OCI-LY1 (cell line): ENCODE measurements at regions not wholly inside any gene's neighbourhood (a gene's known extent, or its start where the extent isn't known, plus 50 kb on each side); places are given as distances from the start of the nearest gene placed in this dataset.

ENCODE experiments used
- H2AFZ ChIP-seq: fragments of 200-600 bp; sonication (generic), shearing (Covaris generic); 2 replicates; pipeline ENCODE4 v1.6.0; 2014; ENCODE audit warnings: antibody characterized with exemption, mild to moderate bottlenecking, low read length
- H3F3A ChIP-seq: fragments of 200-600 bp; sonication (generic), shearing (Covaris generic); 2 replicates; pipeline ENCODE4 v1.6.0; 2014; ENCODE audit warnings: mild to moderate bottlenecking, antibody characterized with exemption, low read length, moderate library complexity; ENCODE audit not compliant: insufficient read depth
- H3K27ac ChIP-seq: fragments of 200-600 bp; sonication (generic); 2 replicates; pipeline ENCODE4 v1.5.1; 2014; ENCODE audit warnings: low read length, mixed run types, mild to moderate bottlenecking, low read depth; ENCODE audit not compliant: poor library complexity, severe bottlenecking
- H3K27me3 ChIP-seq: fragments of 200-600 bp; sonication (generic); 2 replicates; pipeline ENCODE4 v1.6.0; 2014; ENCODE audit warnings: antibody characterized with exemption, mild to moderate bottlenecking, low read length, moderate library complexity; ENCODE audit not compliant: insufficient read depth
- H3K36me3 ChIP-seq: fragments of 200-600 bp; sonication (generic); 2 replicates; pipeline ENCODE4 v1.6.1; 2014; ENCODE audit warnings: mild to moderate bottlenecking, antibody characterized with exemption, low read length, moderate library complexity, mixed read lengths; ENCODE audit not compliant: insufficient read depth
- H3K4me1 ChIP-seq: fragments of 200-600 bp; sonication (generic); 2 replicates; pipeline ENCODE4 v1.5.1; 2014; ENCODE audit warnings: mild to moderate bottlenecking, low read length, moderate library complexity; ENCODE audit not compliant: insufficient read depth, severe bottlenecking
- H3K4me2 ChIP-seq: fragments of 200-600 bp; sonication (generic), shearing (Covaris generic); 2 replicates; pipeline ENCODE4 v1.6.1; 2014; ENCODE audit warnings: low read length
- H3K4me3 ChIP-seq: fragments of 200-600 bp; sonication (generic); 2 replicates; pipeline ENCODE4 v1.5.1; 2014; ENCODE audit warnings: low read length, low read depth, mild to moderate bottlenecking, mixed read lengths; ENCODE audit not compliant: poor library complexity, severe bottlenecking
- H3K79me2 ChIP-seq: fragments of 200-600 bp; shearing (Covaris generic); 2 replicates; pipeline ENCODE4 v1.6.1; 2016; ENCODE audit warnings: mixed run types, low read length, mixed read lengths; ENCODE audit not compliant: insufficient read depth
- H3K9ac ChIP-seq: fragments of 200-600 bp; sonication (generic), shearing (Covaris generic); 2 replicates; pipeline ENCODE4 v1.6.1; 2014; ENCODE audit warnings: mild to moderate bottlenecking, low read length, mixed read lengths
- H3K9me2 ChIP-seq: fragments of 200-600 bp; sonication (generic), shearing (Covaris generic); 2 replicates; pipeline ENCODE4 v1.6.1; 2014; ENCODE audit warnings: low read depth, mild to moderate bottlenecking, low read length, mixed read lengths
- H3K9me3 ChIP-seq: fragments of 200-600 bp; shearing (Covaris generic); 2 replicates; pipeline ENCODE4 v1.6.1; 2014; ENCODE audit warnings: low read length, mixed read lengths
- H4K20me1 ChIP-seq: fragments of 200-600 bp; sonication (generic), shearing (Covaris generic); 2 replicates; pipeline ENCODE4 v1.6.0; 2016; ENCODE audit warnings: mild to moderate bottlenecking, low read length; ENCODE audit not compliant: insufficient read depth
- CTCF ChIP-seq: fragments of 200-600 bp; sonication (generic), shearing (Covaris generic); IDR thresholded peaks from 2 replicates; pipeline ENCODE4 v1.5.1; 2017; ENCODE audit warnings: mild to moderate bottlenecking, antibody characterized with exemption, low read length, moderate library complexity, mixed read lengths
- EZH2 ChIP-seq: fragments of 200-600 bp; sonication (generic), shearing (Covaris generic); IDR thresholded peaks from 2 replicates; pipeline ENCODE4 v1.8.0; 2017; ENCODE audit warnings: borderline replicate concordance, mixed run types, mild to moderate bottlenecking, antibody characterized with exemption, low read length, moderate library complexity, mixed read lengths

GRCh38 chr15:35944945-35945585 is 399.1 kb upstream of the DPH6 start:
- no peaks in the 10 kb centered on the region for H3K27me3 ChIP-seq
- no peaks in the 10 kb centered on the region for H3F3A ChIP-seq
- no peak overlapping the region for H3K9ac ChIP-seq
- no peaks in the 10 kb centered on the region for H3K79me2 ChIP-seq
- H2AFZ ChIP-seq, result no peak overlapping the region
- no peaks in the 10 kb centered on the region for H3K9me2 ChIP-seq
- H3K9me3 ChIP-seq, result no peaks in the 10 kb centered on the region
- H3K4me2 ChIP-seq, result no peak overlapping the region
- no peaks in the 10 kb centered on the region for H3K36me3 ChIP-seq
- no peaks in the 10 kb centered on the region for H4K20me1 ChIP-seq
- H3K27ac ChIP-seq, result no peak overlapping the region
- H3K4me3 ChIP-seq, result no peak overlapping the region
- no peaks in the 10 kb centered on the region for H3K4me1 ChIP-seq
- TF ChIP-seq EZH2, result no peak
- no peak for TF ChIP-seq CTCF

- H3K9me3 ChIP-seq, result no peaks in the 10 kb centered on the region
- no peak overlapping the region for H3K9ac ChIP-seq
- no peak for TF ChIP-seq CTCF
- TF ChIP-seq EZH2, result no peak
These were observed 407.5 kb upstream of the DPH6 start for GRCh38 chr15:35953424-35953823.

GRCh38 chr15:35956056-35956455 is 410.1 kb upstream of the DPH6 start:
- Histone ChIP-seq H4K20me1 (no peaks in the 10 kb centered on the region), H3K4me2 (no peak overlapping the region), H3F3A (no peaks in the 10 kb centered on the region), H3K79me2 (no peaks in the 10 kb centered on the region), H2AFZ (no peak overlapping the region), H3K9me2 (no peaks in the 10 kb centered on the region), H3K9me3 (no peaks in the 10 kb centered on the region), H3K36me3 (no peaks in the 10 kb centered on the region), H3K4me3 (no peak overlapping the region), H3K9ac (no peak overlapping the region), H3K27me3 (no peaks in the 10 kb centered on the region), H3K27ac (no peak overlapping the region), H3K4me1 (no peaks in the 10 kb centered on the region)
- no peak for TF ChIP-seq CTCF
- no peak for TF ChIP-seq EZH2

More at GRCh38 chr15:35953424-35953823, 407.5 kb upstream of the DPH6 start:
- Histone ChIP-seq H3K4me2 (no peak overlapping the region), H3K27me3 (no peaks in the 10 kb centered on the region), H3K27ac (no peak overlapping the region), H4K20me1 (no peaks in the 10 kb centered on the region), H2AFZ (no peak overlapping the region), H3K9me2 (no peaks in the 10 kb centered on the region), H3K4me3 (no peak overlapping the region), H3K4me1 (no peaks in the 10 kb centered on the region), H3F3A (no peaks in the 10 kb centered on the region), H3K36me3 (no peaks in the 10 kb centered on the region), H3K79me2 (no peaks in the 10 kb centered on the region)
